ENCODE measurements at regions not wholly inside any gene's neighbourhood (a gene's known extent, or its start where the extent isn't known, plus 50 kb on each side); places are given as distances from the start of the nearest gene placed in this dataset.

GRCh38 chr1:60156371-60156770 is 82.8 kb upstream of the C1orf87 start:
- no peak overlapping the region for H3K27ac ChIP-seq (ENCODE audit: low read depth, low read length)
- H3K4me3 ChIP-seq (ENCODE audit: low read length), result no peak overlapping the region
- no peaks in the 10 kb centered on the region for H3K4me1 ChIP-seq (ENCODE audit: control insufficient read depth, low read length)
- no peaks in the 10 kb centered on the region for H3F3A ChIP-seq (ENCODE audit: control insufficient read depth, insufficient read depth)
- no peaks in the 10 kb centered on the region for H3K9me3 ChIP-seq (ENCODE audit: control insufficient read depth, insufficient read depth, low read length)
- H3K9me2 ChIP-seq (replicated peaks; ENCODE audit: control insufficient read depth, low read length), result no peaks in the 10 kb centered on the region
- TF ChIP-seq EZH2phosphoT487 (IDR thresholded peaks at IDR 0.05; ENCODE audit: borderline replicate concordance, low read length), result no peak
- TF ChIP-seq CTCF (IDR thresholded peaks at IDR 0.05; ENCODE audit: low read depth, low read length, poor library complexity, severe bottlenecking), result no peak
- no peaks in the 10 kb centered on the region for H3K27me3 ChIP-seq (ENCODE audit: control insufficient read depth, low read length)
- H3K79me2 ChIP-seq (ENCODE audit: control insufficient read depth, low read length), result no peaks in the 10 kb centered on the region
- no peaks in the 10 kb centered on the region for H4K20me1 ChIP-seq (ENCODE audit: control insufficient read depth, insufficient read depth, low read depth, low read length)
- H3K36me3 ChIP-seq (ENCODE audit: control insufficient read depth, low read length), result no peaks in the 10 kb centered on the region
- no peak overlapping the region for H3K4me2 ChIP-seq (ENCODE audit: low read length)

DNA sequence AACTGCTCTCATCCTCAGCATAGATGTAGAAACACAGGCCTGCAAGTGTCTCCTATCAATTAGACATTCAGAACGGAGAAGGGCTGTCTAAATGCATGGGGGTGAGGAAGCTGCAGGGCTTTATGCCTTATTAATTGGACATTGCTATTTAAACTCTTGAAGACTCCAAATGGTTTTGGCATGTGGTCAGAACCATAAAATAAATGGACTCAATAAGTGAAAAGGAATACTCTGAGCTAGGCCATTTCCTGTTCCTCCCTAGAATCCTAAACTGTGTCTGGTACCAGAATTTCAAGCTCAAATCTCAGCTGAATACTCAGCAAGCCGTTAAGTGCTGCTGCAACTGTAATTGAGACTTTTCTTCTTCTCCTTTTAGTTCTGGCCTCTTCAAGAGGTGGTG is 80.4 kb upstream of the C1orf87 start:
- H3K27me3 ChIP-seq (ENCODE audit: control insufficient read depth, low read length), result no peaks in the 10 kb centered on the region; the same call in 1 of the 2 replicates
- H3K4me3 ChIP-seq (ENCODE audit: low read length), result no peak overlapping the region
- TF ChIP-seq CTCF (IDR thresholded peaks at IDR 0.05; ENCODE audit: low read depth, low read length, poor library complexity, severe bottlenecking) (no peak), EZH2phosphoT487 (IDR thresholded peaks at IDR 0.05; ENCODE audit: borderline replicate concordance, low read length) (no peak)
- no peaks in the 10 kb centered on the region for H3K9me2 ChIP-seq (replicated peaks; ENCODE audit: control insufficient read depth, low read length)
- no peaks in the 10 kb centered on the region for H3K4me1 ChIP-seq (ENCODE audit: control insufficient read depth, low read length)
- no peak overlapping the region for H3K4me2 ChIP-seq (ENCODE audit: low read length)
- no peaks in the 10 kb centered on the region for H3F3A ChIP-seq (ENCODE audit: control insufficient read depth, insufficient read depth)
- H3K27ac ChIP-seq (ENCODE audit: low read depth, low read length), result no peak overlapping the region
- H4K20me1 ChIP-seq (ENCODE audit: control insufficient read depth, insufficient read depth, low read depth, low read length), result no peaks in the 10 kb centered on the region
- H3K36me3 ChIP-seq (ENCODE audit: control insufficient read depth, low read length), result no peaks in the 10 kb centered on the region
- H3K9me3 ChIP-seq (ENCODE audit: control insufficient read depth, insufficient read depth, low read length), result no peaks in the 10 kb centered on the region
- no peaks in the 10 kb centered on the region for H3K79me2 ChIP-seq (ENCODE audit: control insufficient read depth, low read length)

GRCh38 chr1:60152891-60153290 is 79.3 kb upstream of the C1orf87 start:
- no peaks in the 10 kb centered on the region; the same call in 1 of the 2 replicates for H3K27me3 ChIP-seq (ENCODE audit: control insufficient read depth, low read length)
- no peaks in the 10 kb centered on the region for H3K79me2 ChIP-seq (ENCODE audit: control insufficient read depth, low read length)
- H3K9me3 ChIP-seq (ENCODE audit: control insufficient read depth, insufficient read depth, low read length), result no peaks in the 10 kb centered on the region
- no peaks in the 10 kb centered on the region for H3F3A ChIP-seq (ENCODE audit: control insufficient read depth, insufficient read depth)
- H3K27ac ChIP-seq (ENCODE audit: low read depth, low read length), result no peak overlapping the region
- H4K20me1 ChIP-seq (ENCODE audit: control insufficient read depth, insufficient read depth, low read depth, low read length), result no peaks in the 10 kb centered on the region
- H3K4me3 ChIP-seq (ENCODE audit: low read length), result no peak overlapping the region
- H3K36me3 ChIP-seq (ENCODE audit: control insufficient read depth, low read length), result no peaks in the 10 kb centered on the region
- H3K9me2 ChIP-seq (replicated peaks; ENCODE audit: control insufficient read depth, low read length), result no peaks in the 10 kb centered on the region
- H3K4me1 ChIP-seq (ENCODE audit: control insufficient read depth, low read length), result no peaks in the 10 kb centered on the region
- no peak overlapping the region for H3K4me2 ChIP-seq (ENCODE audit: low read length)
- no peak for TF ChIP-seq EZH2phosphoT487 (IDR thresholded peaks at IDR 0.05; ENCODE audit: borderline replicate concordance, low read length)
- no peak for TF ChIP-seq CTCF (IDR thresholded peaks at IDR 0.05; ENCODE audit: low read depth, low read length, poor library complexity, severe bottlenecking)

DNA sequence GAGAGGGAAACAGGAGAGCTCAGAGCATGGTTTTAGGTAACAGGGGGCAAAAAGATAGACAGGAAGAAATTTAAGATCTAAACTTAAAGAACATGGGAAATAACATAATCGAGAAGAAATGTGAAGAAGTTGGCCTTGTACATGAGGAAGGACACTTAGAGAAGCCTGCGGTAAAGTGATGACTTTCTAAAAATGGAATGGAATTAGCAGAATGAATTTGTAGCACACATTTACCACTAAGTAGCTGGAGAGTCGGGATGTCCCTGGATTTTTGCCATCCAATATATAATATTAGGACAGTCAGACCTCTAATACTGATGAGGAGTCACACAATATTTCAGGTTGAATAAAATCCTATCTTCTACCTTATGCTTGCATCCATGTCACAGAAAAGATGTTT is 77.7 kb upstream of the C1orf87 start:
- Histone ChIP-seq H3K4me2 (ENCODE audit: low read length) (no peak overlapping the region), H3K79me2 (ENCODE audit: control insufficient read depth, low read length) (no peaks in the 10 kb centered on the region), H3K27me3 (ENCODE audit: control insufficient read depth, low read length) (no peaks in the 10 kb centered on the region; the same call in 1 of the 2 replicates), H3F3A (ENCODE audit: control insufficient read depth, insufficient read depth) (no peaks in the 10 kb centered on the region), H3K4me1 (ENCODE audit: control insufficient read depth, low read length) (no peaks in the 10 kb centered on the region), H3K9me2 (replicated peaks; ENCODE audit: control insufficient read depth, low read length) (no peaks in the 10 kb centered on the region), H3K9me3 (ENCODE audit: control insufficient read depth, insufficient read depth, low read length) (no peaks in the 10 kb centered on the region), H3K4me3 (ENCODE audit: low read length) (no peak overlapping the region), H3K27ac (ENCODE audit: low read depth, low read length) (no peak overlapping the region), H3K36me3 (ENCODE audit: control insufficient read depth, low read length) (no peaks in the 10 kb centered on the region), H4K20me1 (ENCODE audit: control insufficient read depth, insufficient read depth, low read depth, low read length) (no peaks in the 10 kb centered on the region)
- TF ChIP-seq CTCF (IDR thresholded peaks at IDR 0.05; ENCODE audit: low read depth, low read length, poor library complexity, severe bottlenecking) (no peak), EZH2phosphoT487 (IDR thresholded peaks at IDR 0.05; ENCODE audit: borderline replicate concordance, low read length) (no peak)

All from DOHH2 (cell line).